H1 (cell line): ENCODE measurements at regions not wholly inside any gene's neighbourhood (a gene's known extent, or its start where the extent isn't known, plus 50 kb on each side); places are given as distances from the start of the nearest gene placed in this dataset.
A peak's percentile ranks its signal among the peaks of the same experiment; 100 is the strongest.

Experiments
- CTCF ChIA-PET: fragments of 300-600 bp; sonication (Branson Sonifier 250); formaldehyde crosslinking; loops from one replicate; lab custom pipeline; 2021; ENCODE audit not compliant: partially characterized antibody; lab: Charles Lee
- POLR2A ChIA-PET: fragments of 300-600 bp; sonication (Branson Sonifier 250); formaldehyde crosslinking; loops from one replicate; lab custom pipeline; 2021; ENCODE audit warnings: inconsistent platforms; ENCODE audit not compliant: partially characterized antibody; lab: Charles Lee
- DNase-seq, 2 experiments: peaks; one replicate each; pipeline versions ENCODE4 v3.0.0 to v3.0.0-alpha.2; 2010 to 2022; ENCODE audit warnings: low spot score in 2 of 2, low read depth in 1 of 2, mixed read lengths in 1 of 2
- FAIRE-seq: peaks from 2 replicates; lab custom pipeline; 2011; peaks lifted over from hg19 to GRCh38; lab: Jason Lieb, UNC
- H2AFZ ChIP-seq: 2 replicates; pipeline ENCODE4 v1.8.1; 2012; ENCODE audit warnings: low read length, inconsistent platforms
- H2AK5ac ChIP-seq: 2 replicates; pipeline ENCODE4 v1.6.1; 2013; ENCODE audit warnings: low read depth, low read length
- H2BK120ac ChIP-seq: replicated peaks from 2 replicates; pipeline ENCODE3; 2013; ENCODE audit warnings: low read depth, low read length, inconsistent platforms
- H2BK12ac ChIP-seq: 2 replicates; pipeline ENCODE4 v1.6.1; 2013; ENCODE audit warnings: low read depth, low read length
- H2BK15ac ChIP-seq: 2 replicates; pipeline ENCODE4 v1.6.1; 2013; ENCODE audit warnings: low read length
- H2BK20ac ChIP-seq: 2 replicates; pipeline ENCODE4 v1.6.1; 2013; ENCODE audit warnings: low read length
- H2BK5ac ChIP-seq: 2 replicates; pipeline ENCODE4 v1.6.1; 2013; ENCODE audit warnings: low read depth, low read length
- H3K14ac ChIP-seq: 2 replicates; pipeline ENCODE4 v1.6.1; 2013; ENCODE audit warnings: inconsistent platforms; ENCODE audit not compliant: insufficient read length
- H3K18ac ChIP-seq: 2 replicates; pipeline ENCODE4 v1.6.1; 2013; ENCODE audit warnings: low read length; ENCODE audit errors: extremely low read depth
- H3K23ac ChIP-seq: 2 replicates; pipeline ENCODE4 v1.6.1; 2013; ENCODE audit warnings: inconsistent platforms; ENCODE audit not compliant: insufficient read length
- H3K23me2 ChIP-seq: 2 replicates; pipeline ENCODE4 v1.6.1; 2013; ENCODE audit warnings: low read depth, low read length
- H3K27ac ChIP-seq: 2 replicates; pipeline ENCODE4 v1.6.1; 2011; ENCODE audit warnings: low read depth, low read length, inconsistent platforms
- H3K27me3 ChIP-seq, 4 experiments: replicated peaks in 1 of 4; 1 replicate in 1 of 4; 2 replicates in 3 of 4; pipeline versions ENCODE4 v1.6.1 to v1.8.1; 2011 to 2013; ENCODE audit warnings: low read length in 3 of 4, mild to moderate bottlenecking in 3 of 4, inconsistent platforms in 2 of 4, mixed read lengths in 2 of 4, moderate library complexity in 1 of 4; ENCODE audit not compliant: control insufficient read depth in 3 of 4, insufficient read depth in 3 of 4; ENCODE audit errors: extremely low read depth in 1 of 4
- H3K36me3 ChIP-seq, 4 experiments: 2 replicates each; pipeline versions ENCODE4 v1.6.1 to v1.8.1; 2011 to 2013; ENCODE audit warnings: mild to moderate bottlenecking in 4 of 4, low read length in 3 of 4, moderate library complexity in 2 of 4, control low read depth in 1 of 4, inconsistent platforms in 1 of 4; ENCODE audit not compliant: insufficient read depth in 4 of 4, control insufficient read depth in 2 of 4
- H3K4ac ChIP-seq: replicated peaks from 2 replicates; pipeline ENCODE3; 2013; ENCODE audit warnings: low read length, low read depth, mixed read lengths, inconsistent platforms; ENCODE audit not compliant: insufficient read length
- H3K4me1 ChIP-seq, 4 experiments: replicated peaks in 1 of 4; 1 replicate in 1 of 4; 2 replicates in 3 of 4; pipeline versions ENCODE4 v1.6.1 to v1.8.1; 2011 to 2013; ENCODE audit warnings: low read length in 3 of 4, inconsistent platforms in 2 of 4, mixed read lengths in 1 of 4; ENCODE audit not compliant: insufficient read depth in 4 of 4, control insufficient read depth in 3 of 4
- H3K4me2 ChIP-seq, 2 experiments: 2 replicates each; pipeline versions ENCODE4 v1.6.1 to v1.8.1; 2011 to 2013; ENCODE audit warnings: low read depth in 2 of 2, low read length in 2 of 2, control low read depth in 1 of 2, inconsistent platforms in 1 of 2, mild to moderate bottlenecking in 1 of 2; ENCODE audit not compliant: insufficient read depth in 1 of 2
- H3K4me3 ChIP-seq, 4 experiments: fragments of 200-600, 300-600 bp in 1 of 4; sonication (generic), shearing (Covaris generic), sonication (Bioruptor Twin) in 1 of 4; 2 replicates each; pipeline versions ENCODE4 v1.5.1 to v1.8.1; 2011 to 2016; ENCODE audit warnings: low read length in 4 of 4, low read depth in 3 of 4, control low read depth in 2 of 4, inconsistent platforms in 2 of 4, mild to moderate bottlenecking in 2 of 4, mixed read lengths in 1 of 4, moderate library complexity in 1 of 4; ENCODE audit not compliant: insufficient read depth in 2 of 4; ENCODE audit errors: extremely low read depth in 1 of 4
- H3K56ac ChIP-seq: replicated peaks from 2 replicates; pipeline ENCODE3; 2013; ENCODE audit warnings: low read depth, mild to moderate bottlenecking, mixed read lengths, low read length, inconsistent platforms; ENCODE audit not compliant: insufficient read length
- H3K79me1 ChIP-seq: 2 replicates; pipeline ENCODE4 v1.6.1; 2013; ENCODE audit warnings: low read depth, low read length, control low read depth
- H3K79me2 ChIP-seq, 2 experiments: 2 replicates each; pipeline versions ENCODE4 v1.6.1 to v1.8.1; 2012 to 2013; ENCODE audit warnings: low read length in 2 of 2, mild to moderate bottlenecking in 2 of 2, inconsistent platforms in 1 of 2; ENCODE audit not compliant: insufficient read depth in 2 of 2, control insufficient read depth in 1 of 2
- H3K9ac ChIP-seq, 4 experiments: replicated peaks in 1 of 4; 1 replicate in 1 of 4; 2 replicates in 3 of 4; pipeline versions ENCODE4 v1.6.1 to v1.8.1; 2011 to 2013; ENCODE audit warnings: low read depth in 3 of 4, low read length in 3 of 4, control low read depth in 2 of 4, mild to moderate bottlenecking in 2 of 4, moderate library complexity in 2 of 4, inconsistent platforms in 1 of 4; ENCODE audit errors: extremely low read depth in 1 of 4
- H3K9me3 ChIP-seq, 2 experiments: 2 replicates each; pipeline versions ENCODE4 v1.6.1 to v1.8.1; 2012 to 2013; ENCODE audit warnings: mild to moderate bottlenecking in 2 of 2, moderate library complexity in 2 of 2, control low read depth in 1 of 2, inconsistent platforms in 1 of 2, low read depth in 1 of 2, low read length in 1 of 2, mixed read lengths in 1 of 2; ENCODE audit not compliant: insufficient read depth in 2 of 2
- H4K20me1 ChIP-seq, 2 experiments: replicated peaks in 1 of 2; 2 replicates each; pipeline versions ENCODE3 to v1.8.1; 2011 to 2013; ENCODE audit warnings: inconsistent platforms in 2 of 2, low read length in 2 of 2, mild to moderate bottlenecking in 1 of 2; ENCODE audit not compliant: insufficient read depth in 2 of 2, control insufficient read depth in 1 of 2
- H4K5ac ChIP-seq: 2 replicates; pipeline ENCODE4 v1.6.1; 2013; ENCODE audit warnings: low read length, low read depth, mixed read lengths, inconsistent platforms; ENCODE audit not compliant: insufficient read length
- H4K8ac ChIP-seq: 2 replicates; pipeline ENCODE4 v1.8.0; 2013; ENCODE audit warnings: mild to moderate bottlenecking, moderate library complexity, low read length, inconsistent platforms; ENCODE audit not compliant: insufficient read depth; ENCODE audit errors: extremely low read depth
- H4K91ac ChIP-seq: replicated peaks from 2 replicates; pipeline ENCODE3; 2013; ENCODE audit warnings: low read length, mixed read lengths, inconsistent platforms; ENCODE audit not compliant: insufficient read length
- ATF2 ChIP-seq: IDR thresholded peaks from 2 replicates; pipeline ENCODE4 v1.6.1; 2012; ENCODE audit warnings: low read length, inconsistent platforms
- BRCA1 ChIP-seq: IDR thresholded peaks from 2 replicates; pipeline ENCODE4 v1.6.1; 2012; ENCODE audit warnings: low read depth, low read length, improper control_type of control experiment
- CBX8 ChIP-seq: fragments of 300-800, 300-1000 bp; sonication (generic); IDR thresholded peaks from 2 replicates; pipeline ENCODE4 v1.7.1; 2016; ENCODE audit warnings: low read depth, low read length, borderline replicate concordance
- CEBPB ChIP-seq: IDR thresholded peaks from 2 replicates; pipeline ENCODE4 v1.6.1; 2012; ENCODE audit warnings: low read depth, low read length
- EZH2 ChIP-seq: fragments of 200-600 bp; sonication (generic); IDR thresholded peaks from 2 replicates; pipeline ENCODE4 v1.7.1; 2012; ENCODE audit warnings: low read depth, mild to moderate bottlenecking, moderate library complexity, low read length, inconsistent platforms; ENCODE audit not compliant: severe bottlenecking
- HDAC6 ChIP-seq: IDR thresholded peaks from one replicate; pipeline ENCODE4 v1.7.1; 2012; ENCODE audit warnings: low read depth, mild to moderate bottlenecking, inconsistent platforms, low read length, moderate library complexity
- NANOG ChIP-seq: IDR thresholded peaks from 2 replicates; pipeline ENCODE4 v1.6.1; 2011; ENCODE audit warnings: low read length, low read depth, mild to moderate bottlenecking, inconsistent platforms; ENCODE audit not compliant: insufficient read depth, poor library complexity, severe bottlenecking
- PHF8 ChIP-seq: fragments of 200-600 bp; sonication (generic); conservative IDR thresholded peaks from 2 replicates; pipeline ENCODE4 v1.7.1; 2012; ENCODE audit warnings: low read depth, mild to moderate bottlenecking, inconsistent platforms, low read length, moderate library complexity
- RAD21 ChIP-seq, 2 experiments: IDR thresholded peaks in 1 of 2; conservative IDR thresholded peaks in 1 of 2; 2 replicates each; pipeline ENCODE4 v1.6.1; 2011; ENCODE audit warnings: low read depth in 2 of 2, low read length in 2 of 2, improper control_type of control experiment in 1 of 2, inconsistent platforms in 1 of 2, mild to moderate bottlenecking in 1 of 2, moderate library complexity in 1 of 2
- RBBP5 ChIP-seq: IDR thresholded peaks from 2 replicates; pipeline ENCODE4 v1.7.1; 2012; ENCODE audit warnings: low read depth, mild to moderate bottlenecking, inconsistent platforms, low read length, moderate library complexity, borderline replicate concordance
- YY1 ChIP-seq: IDR thresholded peaks from 2 replicates; pipeline ENCODE4 v1.6.1; 2011; ENCODE audit warnings: low read depth, mild to moderate bottlenecking, low read length
- WGBS, 2 experiments: shearing (Covaris generic) in 1 of 2; methylation state at CpG; one replicate each; pipeline versions ENCODE4 v1.1.6 to v1.1.7; 2013 to 2015; ENCODE audit warnings: low lambda C conversion rate in 2 of 2, mixed read lengths in 2 of 2, inconsistent platforms in 1 of 2, low coverage in 1 of 2, missing lambda C conversion rate in 1 of 2; ENCODE audit not compliant: insufficient replicate concordance in 2 of 2, insufficient coverage in 1 of 2, insufficient read length in 1 of 2; ENCODE audit errors: extremely low coverage in 1 of 2, missing lambda C conversion rate in 1 of 2; 5-methylcytosine and 5-hydroxymethylcytosine counted together
- TF ChIP-seq, protein P1 (sequence below): IDR thresholded peaks from 2 replicates; pipeline ENCODE4 v1.6.1; 2012; ENCODE audit warnings: inconsistent platforms

- Histone ChIP-seq H3K4me2 (no peak overlapping the region), H2BK20ac (no peak overlapping the region), H2BK12ac (no peak overlapping the region), H3K9ac (no peak overlapping the region), H2BK15ac (no peak overlapping the region), H4K8ac (no peak overlapping the region), H3K4ac (no peak overlapping the region), H3K79me2 (no peaks in the 10 kb centered on the region), H2BK5ac (no peak overlapping the region), H3K23me2 (no peaks in the 10 kb centered on the region), H3K27me3 (no peaks in the 10 kb centered on the region), H3K4me3 (no peak overlapping the region), H3K79me1 (no peaks in the 10 kb centered on the region), H3K18ac (no peak overlapping the region), H4K91ac (no peak overlapping the region), H3K27ac (no peak overlapping the region), H3K4me1 (peaks cover 0 to 2% (median 0%) of the 10 kb centered on the region in 4 experiments; a peak in 1 of 7 replicates), H4K5ac (no peak overlapping the region), H3K36me3 (no peaks in the 10 kb centered on the region), H2BK120ac (no peak overlapping the region), H3K56ac (no peak overlapping the region), H4K20me1 (no peaks in the 10 kb centered on the region), H3K14ac (no peak overlapping the region), H2AFZ (0 out of 2 replicates have a peak overlapping the region, but pooled peaks have one; percentile 30), H3K9me3 (no peaks in the 10 kb centered on the region), H3K23ac (no peak overlapping the region), H2AK5ac (no peak overlapping the region)
- no peak for FAIRE-seq
- CTCF ChIA-PET = interaction anchor here (1.2 kb wide), 2 partner anchors 15 to 492 kb away, joined by 3 to 4 read pairs; no protein-coding TSS in a partner anchor
- DNase-seq = no peak
- POLR2A ChIA-PET = no interaction called here
- WGBS, 2 experiments = 95% methylated on average over 5 of the region's 5 CpGs; no CpG with 5 or more reads in 1 of the 2 experiments
- TF ChIP-seq YY1 = no peak
- no peak for TF ChIP-seq EZH2
- TF ChIP-seq HDAC6 = no peak
- TF ChIP-seq, protein P1, sequence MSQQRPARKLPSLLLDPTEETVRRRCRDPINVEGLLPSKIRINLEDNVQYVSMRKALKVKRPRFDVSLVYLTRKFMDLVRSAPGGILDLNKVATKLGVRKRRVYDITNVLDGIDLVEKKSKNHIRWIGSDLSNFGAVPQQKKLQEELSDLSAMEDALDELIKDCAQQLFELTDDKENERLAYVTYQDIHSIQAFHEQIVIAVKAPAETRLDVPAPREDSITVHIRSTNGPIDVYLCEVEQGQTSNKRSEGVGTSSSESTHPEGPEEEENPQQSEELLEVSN = no peak
- no peak for TF ChIP-seq ATF2
- TF ChIP-seq NANOG = no peak
- no peak for TF ChIP-seq RBBP5
- no peak for TF ChIP-seq PHF8
- no peak for TF ChIP-seq BRCA1
- no peak for TF ChIP-seq CBX8
- TF ChIP-seq RAD21 (IDR thresholded peaks at IDR 0.05 in 1 of 2, conservative IDR thresholded peaks at IDR 0.05 in 1 of 2; ENCODE audit: low read depth in 2 of 2, low read length in 2 of 2) = no peak
- TF ChIP-seq CEBPB = no peak
Measured at GRCh38 chr2:147351784-147352183, 493.0 kb upstream of the ACVR2A start.
